ENCODE measurements at regions not wholly inside any gene's neighbourhood (a gene's known extent, or its start where the extent isn't known, plus 50 kb on each side); places are given as distances from the start of the nearest gene placed in this dataset.
"Not testable (repeated sequence)": the region's sequence is repeated elsewhere in the genome, so short reads cannot be mapped to it uniquely, and the experiment has no call there.

DNA sequence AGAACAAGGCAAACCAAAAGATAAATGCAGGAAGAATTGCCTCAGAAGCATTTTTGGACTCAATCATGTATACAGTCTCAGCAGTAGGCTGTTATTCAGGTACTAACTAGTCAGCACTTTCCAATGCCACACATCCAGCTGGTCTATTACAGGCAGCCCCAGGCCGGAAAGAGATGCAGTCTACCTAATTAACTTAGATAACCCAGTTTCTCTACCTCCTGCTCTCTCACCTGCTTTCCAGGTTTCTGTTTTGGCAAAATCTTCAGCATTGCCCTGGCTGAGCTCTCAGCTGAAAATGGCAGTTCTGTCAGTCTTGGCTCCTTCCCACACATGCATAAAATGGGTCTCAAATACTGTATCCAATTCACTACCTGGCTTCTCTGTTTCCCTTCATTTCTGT, 101.3 kb upstream of the UFL1 start:
- no peak for DNase-seq
- no peak for TF ChIP-seq GATA1 (IDR thresholded peaks at IDR 0.05; ENCODE audit: low read depth, low read length)
- TF ChIP-seq POLR2A (IDR thresholded peaks at IDR 0.05; ENCODE audit: low read length): no peak

DNA sequence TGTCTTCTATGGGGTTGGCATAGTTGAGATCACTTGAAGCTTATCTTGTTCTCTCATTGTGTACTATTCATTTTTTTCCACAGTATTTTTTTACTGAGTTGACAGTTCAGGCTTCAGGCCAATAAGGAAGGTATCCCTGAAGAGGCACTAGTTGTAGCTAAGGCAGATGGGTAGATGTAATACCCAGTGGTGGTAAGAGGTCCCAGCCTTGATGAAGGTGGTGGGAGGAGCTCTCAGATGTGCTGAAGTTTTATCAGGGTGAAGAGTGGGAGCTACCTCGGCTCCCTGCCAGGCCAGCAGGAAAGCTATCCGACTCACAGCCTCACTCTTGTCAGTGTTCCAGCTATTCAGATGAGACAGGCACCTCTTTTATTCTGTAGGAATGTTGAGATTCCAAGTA, 87.7 kb upstream of the UFL1 start:
- TF ChIP-seq POLR2A (IDR thresholded peaks at IDR 0.05; ENCODE audit: low read length) (no peak), GATA1 (IDR thresholded peaks at IDR 0.05; ENCODE audit: low read depth, low read length) (no peak)
- DNase-seq: no peak

DNA sequence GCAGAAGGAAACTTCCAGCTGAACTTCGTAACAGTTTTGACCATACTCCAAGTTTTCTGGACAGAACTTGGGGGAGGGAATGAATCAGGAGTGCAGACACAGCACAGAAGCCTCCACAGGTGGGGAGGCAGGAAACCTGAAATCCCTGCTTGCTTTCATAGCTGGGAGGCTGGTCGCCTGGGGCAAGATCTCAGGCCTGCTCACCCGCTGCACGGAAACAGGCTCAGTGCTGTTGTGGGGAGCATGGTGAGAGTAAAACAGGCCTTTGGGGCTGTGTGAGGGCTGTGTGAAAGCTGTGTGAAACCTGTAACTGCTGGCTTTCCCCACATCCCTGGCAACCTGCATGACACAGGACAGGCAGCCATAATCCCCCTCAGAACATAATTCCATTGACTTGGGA, 85.2 kb upstream of the UFL1 start:
- TF ChIP-seq POLR2A (IDR thresholded peaks at IDR 0.05; ENCODE audit: low read length) (no peak), GATA1 (IDR thresholded peaks at IDR 0.05; ENCODE audit: low read depth, low read length) (no peak)
- DNase-seq: no peak

DNA sequence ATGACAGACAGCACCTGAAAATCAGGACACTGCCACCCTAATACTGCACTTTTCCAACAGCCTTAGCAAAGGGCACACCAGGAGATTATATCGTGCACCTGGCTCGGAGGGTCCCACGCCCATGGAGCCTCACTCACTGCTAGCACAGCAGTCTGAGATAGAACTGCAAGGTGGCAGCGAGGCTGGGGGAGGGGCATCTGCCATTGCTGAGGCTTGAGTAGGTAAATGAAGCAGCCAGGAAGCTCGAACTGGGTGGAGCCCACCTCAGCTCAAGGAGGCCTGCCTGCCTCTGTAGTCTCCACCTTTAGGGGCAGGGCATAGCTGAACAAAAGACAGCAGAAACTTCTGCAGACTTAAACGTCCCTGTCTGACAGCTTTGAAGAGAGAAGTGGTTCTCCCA, 84.4 kb upstream of the UFL1 start:
- not testable (repeated sequence) for DNase-seq

DNA sequence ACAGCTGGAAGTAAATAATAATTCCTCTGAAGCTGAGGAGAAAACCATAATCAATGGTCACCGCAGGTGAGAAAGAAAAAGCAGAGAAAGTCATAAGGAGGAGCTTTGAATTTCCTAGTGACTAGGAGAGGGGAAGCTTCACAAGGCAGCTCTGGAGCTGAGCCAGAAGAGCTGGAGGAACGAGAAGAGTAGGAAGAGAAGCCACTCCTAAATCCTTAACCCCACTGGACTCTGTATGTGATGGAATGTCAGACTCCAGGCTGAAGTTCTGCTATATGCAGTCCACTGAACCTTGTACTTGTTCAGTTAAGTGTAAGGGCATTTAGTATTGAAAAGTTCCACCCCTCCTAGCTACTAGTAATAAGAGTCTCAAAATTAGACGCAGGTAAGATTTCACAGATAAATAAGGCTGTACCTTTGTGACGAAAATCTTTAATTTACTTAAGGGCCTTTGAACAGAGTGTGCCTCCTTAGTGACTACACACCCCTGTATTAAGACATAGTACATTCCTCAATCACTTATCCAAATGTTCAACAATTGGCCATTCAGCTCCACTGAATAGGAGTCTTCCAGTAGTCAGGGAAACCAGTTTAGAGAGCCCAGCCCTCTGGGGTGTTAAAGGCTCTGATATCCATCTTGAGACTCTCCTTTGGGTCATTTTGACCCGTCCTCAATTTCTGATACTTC, 71.4 kb upstream of the UFL1 start:
- DNase-seq: no peak
- TF ChIP-seq POLR2A (IDR thresholded peaks at IDR 0.05; ENCODE audit: low read length) (no peak), GATA1 (IDR thresholded peaks at IDR 0.05; ENCODE audit: low read depth, low read length) (no peak)

DNA sequence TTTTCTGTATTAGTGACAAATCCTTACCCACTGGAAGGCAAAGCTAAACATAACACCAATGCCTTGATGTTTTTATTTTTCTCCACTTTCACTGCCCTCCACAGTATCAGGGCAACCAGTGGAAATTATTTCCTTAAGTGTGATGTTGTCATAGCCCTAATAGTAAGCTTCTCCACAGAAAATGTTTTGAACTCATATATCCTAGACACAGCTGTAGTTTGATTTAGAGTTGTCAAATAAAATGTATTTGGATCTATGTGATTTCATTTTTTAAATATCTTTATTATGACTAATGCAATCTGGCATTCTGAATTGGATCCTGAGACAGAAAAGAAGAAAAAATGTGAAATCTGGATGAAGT, 70.9 kb upstream of the UFL1 start:
- no peak for TF ChIP-seq POLR2A (IDR thresholded peaks at IDR 0.05; ENCODE audit: low read length)
- TF ChIP-seq GATA1 (IDR thresholded peaks at IDR 0.05; ENCODE audit: low read depth, low read length): no peak
- no peak for DNase-seq

DNA sequence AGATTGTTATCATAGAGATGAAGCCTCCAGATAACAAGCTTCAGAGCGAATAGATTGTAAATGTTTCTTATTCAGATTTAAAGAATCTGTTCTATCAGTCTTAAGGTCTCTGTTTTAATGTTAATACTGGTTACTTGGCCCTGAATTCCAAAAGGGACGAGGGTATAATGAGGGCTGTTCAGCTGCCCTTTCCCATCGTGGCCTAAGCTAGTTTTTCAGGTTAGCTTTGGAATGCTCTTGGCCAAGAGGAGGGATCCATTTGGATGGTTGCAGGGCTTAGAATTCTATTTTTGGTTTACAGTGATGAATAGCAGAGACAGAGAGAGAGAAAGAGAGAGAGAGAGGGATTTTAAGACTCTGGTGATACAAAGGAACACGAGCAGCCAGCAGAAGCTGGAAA, 62.8 kb upstream of the UFL1 start:
- TF ChIP-seq GATA1 (IDR thresholded peaks at IDR 0.05; ENCODE audit: low read depth, low read length): no peak
- no peak for TF ChIP-seq POLR2A (IDR thresholded peaks at IDR 0.05; ENCODE audit: low read length)

DNA sequence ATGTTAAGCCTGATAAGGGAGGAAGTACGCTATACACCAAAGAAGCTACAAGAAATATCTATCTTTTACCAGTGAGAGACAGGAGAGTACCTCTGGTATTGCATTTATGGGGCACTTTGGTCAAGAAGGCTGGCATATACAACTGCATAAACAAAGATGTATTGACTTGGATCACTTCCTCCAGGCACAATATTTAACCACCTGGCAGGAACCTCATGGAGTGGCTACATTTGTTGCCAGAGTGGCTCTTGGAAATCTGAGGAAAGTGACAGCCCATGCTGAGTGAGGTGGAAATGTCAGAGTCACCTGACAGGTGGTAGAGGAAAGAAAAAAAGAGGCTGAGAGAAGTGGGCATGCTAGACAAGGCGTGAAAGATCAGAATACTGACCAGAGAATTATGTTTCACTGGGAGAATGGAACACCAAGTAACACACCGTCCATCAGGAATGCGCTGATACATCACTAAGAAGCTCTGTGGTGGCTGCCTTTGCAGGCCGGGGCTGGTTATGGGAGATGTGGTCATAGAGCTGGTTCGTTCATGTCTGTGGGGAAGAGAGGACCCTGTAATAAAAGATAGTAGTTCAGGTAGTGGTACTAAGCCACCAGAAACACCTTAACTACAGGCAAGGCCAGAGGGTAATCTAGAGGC, 61.4 kb upstream of the UFL1 start:
- no peak for DNase-seq
- TF ChIP-seq POLR2A (IDR thresholded peaks at IDR 0.05; ENCODE audit: low read length) (no peak), GATA1 (IDR thresholded peaks at IDR 0.05; ENCODE audit: low read depth, low read length) (no peak)

More for the DNA sequence above, 62.8 kb upstream of the UFL1 start:
- no peak for DNase-seq

DNA sequence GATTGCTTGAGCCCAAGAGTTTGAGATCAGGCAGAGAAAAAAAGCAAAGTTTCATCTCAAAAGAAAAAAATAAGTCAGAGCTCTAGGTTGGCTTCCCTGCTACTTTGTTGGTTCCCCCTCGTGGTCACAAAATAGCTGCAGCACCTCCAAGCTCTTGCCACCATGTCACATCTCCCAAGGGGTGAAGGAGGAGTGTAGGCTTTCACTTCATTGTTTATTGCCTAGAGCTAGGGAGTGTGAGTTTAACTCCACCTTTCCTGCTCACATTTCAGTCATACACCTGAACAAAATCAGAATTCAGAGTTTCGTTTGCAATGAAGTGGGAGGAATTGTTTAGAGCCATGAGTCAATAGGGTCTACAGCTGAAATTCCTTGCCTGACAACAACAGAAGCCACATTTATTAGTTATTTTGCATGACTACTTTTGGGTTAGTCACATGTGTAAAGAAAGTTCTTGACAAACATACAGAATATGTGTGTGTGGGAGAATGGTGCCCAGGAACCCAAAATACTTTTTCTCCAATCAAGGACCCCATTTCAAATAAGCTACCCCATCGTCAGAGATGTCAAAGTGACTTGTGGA, 56.2 kb upstream of the UFL1 start:
- no peak for TF ChIP-seq POLR2A (IDR thresholded peaks at IDR 0.05; ENCODE audit: low read length)
- no peak for TF ChIP-seq GATA1 (IDR thresholded peaks at IDR 0.05; ENCODE audit: low read depth, low read length)
- DNase-seq: no peak

DNA sequence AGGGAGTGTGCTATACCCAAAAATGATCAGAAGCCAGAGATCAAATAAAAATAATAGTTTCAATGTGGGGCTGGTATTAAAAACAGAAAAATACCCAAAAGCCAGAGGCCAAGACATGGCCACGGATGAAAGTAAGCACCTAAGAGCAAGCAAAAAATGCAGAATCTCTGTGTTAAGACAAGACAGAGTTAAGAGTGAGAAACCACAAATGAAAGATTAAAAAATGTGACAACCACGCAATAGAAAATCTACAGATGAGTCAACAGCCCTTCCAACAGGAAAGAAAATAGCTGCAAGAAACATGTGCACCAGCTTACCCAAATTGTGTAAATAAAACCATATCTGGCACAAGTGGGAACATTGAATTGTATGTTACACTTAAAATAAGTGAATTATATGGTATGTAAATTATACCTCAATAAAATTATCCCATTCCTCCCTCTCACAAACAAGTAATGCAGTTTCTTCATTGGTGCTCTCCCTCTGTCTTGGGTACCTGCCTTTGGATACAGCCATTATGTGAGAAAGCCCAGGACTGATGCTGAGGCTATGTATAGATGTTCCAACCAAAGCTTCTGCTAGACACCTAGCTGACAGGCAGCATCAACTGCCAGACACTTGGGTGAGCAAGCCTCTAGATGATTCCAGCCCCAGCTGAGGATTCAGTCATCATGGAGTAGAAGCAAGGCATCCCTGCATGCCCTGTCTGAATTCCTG, 55.3 kb upstream of the UFL1 start:
- TF ChIP-seq GATA1 (IDR thresholded peaks at IDR 0.05; ENCODE audit: low read depth, low read length) (no peak), POLR2A (IDR thresholded peaks at IDR 0.05; ENCODE audit: low read length) (no peak)
- no peak for DNase-seq

DNA sequence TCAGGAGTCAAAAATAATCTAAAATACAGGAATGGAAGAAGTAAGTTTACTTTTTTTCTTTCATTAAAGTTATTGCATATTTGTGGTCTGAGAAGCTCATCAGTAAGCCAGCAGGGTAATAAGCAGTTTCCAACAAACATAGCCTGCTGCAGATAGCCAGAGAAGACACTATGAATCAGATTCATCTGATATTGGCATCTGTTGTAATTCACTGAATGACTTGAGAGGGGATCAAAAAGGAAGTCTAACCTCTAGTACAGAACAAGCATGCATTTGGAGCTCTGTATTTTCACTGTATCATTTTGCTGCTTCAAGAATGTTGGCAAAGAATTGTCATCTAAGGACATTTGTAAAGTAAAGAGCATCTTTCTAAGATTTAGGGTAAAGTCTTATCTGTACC, 53.8 kb upstream of the UFL1 start:
- DNase-seq: no peak
- TF ChIP-seq POLR2A (IDR thresholded peaks at IDR 0.05; ENCODE audit: low read length): no peak
- TF ChIP-seq GATA1 (IDR thresholded peaks at IDR 0.05; ENCODE audit: low read depth, low read length): no peak

DNA sequence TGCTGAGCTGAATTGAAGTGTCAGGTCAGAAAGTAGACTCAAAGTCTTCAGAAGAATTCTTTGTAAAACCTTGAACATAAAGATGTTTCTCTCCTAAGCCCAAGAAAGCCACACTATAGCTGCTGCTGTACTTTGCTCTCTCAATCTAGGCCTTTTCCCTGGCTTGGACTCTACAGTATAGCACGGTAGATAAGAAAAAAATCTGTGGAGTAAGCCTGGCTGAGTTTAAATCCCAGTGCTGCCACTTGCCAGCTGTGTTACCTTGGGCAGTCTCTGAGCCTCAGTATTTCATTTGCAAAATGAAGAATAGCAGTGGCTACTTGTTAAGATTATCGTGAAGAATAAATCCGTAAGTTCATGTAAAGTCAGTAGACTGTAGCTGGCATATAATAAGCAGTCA, 53.3 kb upstream of the UFL1 start:
- TF ChIP-seq POLR2A (IDR thresholded peaks at IDR 0.05; ENCODE audit: low read length): no peak
- no peak for TF ChIP-seq GATA1 (IDR thresholded peaks at IDR 0.05; ENCODE audit: low read depth, low read length)
- no peak for DNase-seq

DNA sequence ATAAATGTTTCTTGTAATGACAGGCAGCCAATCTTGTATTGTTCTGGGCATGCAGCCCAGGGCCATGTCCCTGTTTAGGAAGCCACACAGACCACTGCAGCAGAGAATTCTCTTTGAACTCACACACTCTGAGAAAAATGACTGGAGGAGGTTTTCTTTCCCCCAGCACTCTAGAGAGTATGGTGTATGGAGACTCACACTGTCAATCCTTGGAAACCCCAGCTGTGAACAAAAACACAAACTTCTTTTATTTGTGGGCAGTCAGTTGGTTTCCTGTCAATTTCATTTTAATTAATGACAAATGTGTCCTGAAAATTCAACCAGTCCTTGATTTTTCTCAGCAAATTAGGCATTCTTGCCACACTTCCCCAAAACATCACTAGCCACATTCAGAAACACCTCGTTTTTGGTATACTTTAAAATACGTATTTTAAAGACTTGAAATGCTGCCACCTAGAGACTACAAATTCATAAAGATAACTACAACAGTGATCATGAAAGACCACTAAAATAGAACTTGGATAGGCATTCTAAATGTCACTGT, 52.9 kb upstream of the UFL1 start:
- DNase-seq: no peak
- TF ChIP-seq GATA1 (IDR thresholded peaks at IDR 0.05; ENCODE audit: low read depth, low read length): no peak
- no peak for TF ChIP-seq POLR2A (IDR thresholded peaks at IDR 0.05; ENCODE audit: low read length)

DNA sequence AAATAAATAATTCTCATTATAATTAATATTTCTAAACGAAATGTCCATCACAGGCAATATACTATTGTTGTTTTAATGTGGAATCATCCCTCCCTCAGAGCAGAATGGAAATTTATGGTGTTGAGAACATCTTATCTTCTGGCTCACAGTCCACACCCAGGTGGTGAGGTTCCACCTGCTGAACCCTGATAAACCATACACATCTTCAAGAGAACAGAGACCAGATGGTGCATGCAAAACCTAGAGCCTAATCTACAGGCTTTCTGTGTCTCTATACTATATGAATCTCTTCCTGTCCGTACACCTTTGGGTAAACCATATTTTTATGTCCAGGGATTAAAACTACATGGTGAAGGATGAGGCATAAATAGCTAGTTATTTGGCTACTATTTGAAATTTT, 52.3 kb upstream of the UFL1 start:
- TF ChIP-seq GATA1 (IDR thresholded peaks at IDR 0.05; ENCODE audit: low read depth, low read length): no peak
- TF ChIP-seq POLR2A (IDR thresholded peaks at IDR 0.05; ENCODE audit: low read length): no peak
- peak; percentile 21 to 64 for DNase-seq
